Astrocyte of the cerebellum (primary cell): ENCODE measurements at regions not wholly inside any gene's neighbourhood (a gene's known extent, or its start where the extent isn't known, plus 50 kb on each side); places are given as distances from the start of the nearest gene placed in this dataset.

Source experiments
- DNase-seq: peaks from one replicate; pipeline ENCODE4 v3.0.0-alpha.2; 2011; ENCODE audit warnings: low read depth
- H3K4me3 ChIP-seq: 2 replicates; pipeline ENCODE4 v1.5.1; 2011; ENCODE audit warnings: mild to moderate bottlenecking, low read depth, low read length, moderate library complexity
- CTCF ChIP-seq: IDR thresholded peaks from 2 replicates; pipeline ENCODE4 v1.5.1; 2012; ENCODE audit warnings: low read length, low read depth, moderate library complexity, mild to moderate bottlenecking; ENCODE audit errors: missing control alignments
- in situ Hi-C: cut with HindIII; loops from 2 replicates; pipeline ENCODE4 v1.10.0; 2017; ENCODE audit warnings: low sequenced_read_pairs

- in situ Hi-C loops: no loop called here
Measured at GRCh38 chr11:15826826-15827225, 529.5 kb downstream of the SOX6 start.

GRCh38 chr11:15828215-15828853, 528.0 kb downstream of the SOX6 start:
- TF ChIP-seq CTCF: no peak
- DNase-seq: no peak
- in situ Hi-C loops: no loop called here
- H3K4me3 ChIP-seq: no peak overlapping the region

More at GRCh38 chr11:15826826-15827225, 529.5 kb downstream of the SOX6 start:
- peak; percentile 61 for TF ChIP-seq CTCF
- no peak for DNase-seq
- no peak overlapping the region for H3K4me3 ChIP-seq

- in situ Hi-C loops: no loop called here
- DNase-seq: no peak
- H3K4me3 ChIP-seq: no peak overlapping the region
- no peak for TF ChIP-seq CTCF
Measured at GRCh38 chr11:15829312-15829711, 527.0 kb downstream of the SOX6 start.

- in situ Hi-C loops: no loop called here
- TF ChIP-seq CTCF: no peak
- no peak overlapping the region for H3K4me3 ChIP-seq
- DNase-seq: no peak
Measured at GRCh38 chr11:15830741-15831428, 525.5 kb downstream of the SOX6 start.

- H3K4me3 ChIP-seq: no peak overlapping the region
- in situ Hi-C loops: no loop called here
- TF ChIP-seq CTCF: no peak
- no peak for DNase-seq
Measured at GRCh38 chr11:15835788-15836411, 520.4 kb downstream of the SOX6 start.

- DNase-seq: no peak
- no peak for TF ChIP-seq CTCF
- in situ Hi-C loops: no loop called here
- no peak overlapping the region for H3K4me3 ChIP-seq
Measured at GRCh38 chr11:15836795-15837194, 519.6 kb downstream of the SOX6 start.
